B cell (primary cell): ENCODE measurements at regions not wholly inside any gene's neighbourhood (a gene's known extent, or its start where the extent isn't known, plus 50 kb on each side); places are given as distances from the start of the nearest gene placed in this dataset.

ENCODE experiments used
- ATAC-seq: fragments of 200-7000 bp; cut with Tn5 transposase; one replicate; pipeline ENCODE4 v1.10.0; 2021; ENCODE audit warnings: low read depth, mild to moderate bottlenecking, moderate number of reproducible peaks, moderate library complexity
- CTCF ChIA-PET: fragments of 350-600 bp; sonication (Branson Sonifier 250); formaldehyde crosslinking; loops from one replicate; lab custom pipeline; 2021; ENCODE audit warnings: antibody characterized with exemption, inconsistent platforms; lab: Charles Lee
- POLR2A ChIA-PET: fragments of 350-600 bp; sonication (Branson Sonifier 250); formaldehyde crosslinking; loops from one replicate; lab custom pipeline; 2021; ENCODE audit warnings: antibody characterized with exemption; lab: Charles Lee
- DNase-seq: peaks from one replicate; pipeline ENCODE4 v3.0.0; 2013
- H2AFZ ChIP-seq: 2 replicates; pipeline ENCODE4 v1.6.1; 2012; ENCODE audit warnings: mild to moderate bottlenecking, low read depth, low read length; ENCODE audit not compliant: insufficient read depth, poor library complexity, severe bottlenecking
- H3K27ac ChIP-seq, 2 donors: 1 replicate in 1 of 2; 2 replicates in 1 of 2; pipeline ENCODE4 v1.5.1; 2012 to 2013; ENCODE audit warnings: low read length in 2 of 2, mild to moderate bottlenecking in 2 of 2, moderate library complexity in 1 of 2
- H3K27me3 ChIP-seq, 4 experiments: fragments of 200-600 bp in 1 of 4; sonication (generic) in 1 of 4; replicated peaks in 1 of 4; 1 replicate in 2 of 4; 2 replicates in 2 of 4; pipeline versions ENCODE4 v1.6.1 to v1.7.0; 2013 to 2016; ENCODE audit warnings: low read length in 3 of 4, mild to moderate bottlenecking in 2 of 4, mixed read lengths in 1 of 4, moderate library complexity in 1 of 4; ENCODE audit not compliant: insufficient read depth in 4 of 4, control insufficient read depth in 3 of 4; ENCODE audit errors: control extremely low read depth in 1 of 4
- H3K36me3 ChIP-seq, 2 experiments: replicated peaks in 1 of 2; 1 replicate in 1 of 2; 2 replicates in 1 of 2; pipeline versions ENCODE4 v1.6.1 to v1.7.1; 2013; ENCODE audit warnings: low read length in 1 of 2; ENCODE audit not compliant: insufficient read depth in 2 of 2, control insufficient read depth in 1 of 2; ENCODE audit errors: control extremely low read depth in 1 of 2, extremely low read depth in 1 of 2
- H3K4me1 ChIP-seq, 2 donors: fragments of 200-600 bp in 1 of 2; sonication (generic) in 1 of 2; 1 replicate in 1 of 2; 2 replicates in 1 of 2; pipeline versions ENCODE4 v1.5.1 to v1.6.1; 2013 to 2017; ENCODE audit warnings: low read length in 2 of 2; ENCODE audit not compliant: control insufficient read depth in 2 of 2, insufficient read depth in 2 of 2
- H3K4me2 ChIP-seq: replicated peaks from 2 replicates; pipeline ENCODE3; 2012; ENCODE audit warnings: mild to moderate bottlenecking, low read depth, low read length; ENCODE audit not compliant: poor library complexity, severe bottlenecking
- H3K4me3 ChIP-seq, 5 experiments: fragments of 200-600 bp in 1 of 5; sonication (generic) in 1 of 5; 1 replicate in 3 of 5; 2 replicates in 2 of 5; pipeline versions ENCODE4 v1.5.1 to v1.7.0; 2011 to 2016; ENCODE audit warnings: low read length in 4 of 5, mild to moderate bottlenecking in 4 of 5, low read depth in 2 of 5, control low read depth in 1 of 5, moderate library complexity in 1 of 5; ENCODE audit not compliant: insufficient read depth in 1 of 5; ENCODE audit errors: control extremely low read depth in 1 of 5, extremely low read depth in 1 of 5
- H3K79me2 ChIP-seq: fragments of 200-600 bp; sonication (generic); one replicate; pipeline ENCODE4 v1.6.0; 2016; ENCODE audit warnings: low read length; ENCODE audit not compliant: control insufficient read depth, insufficient read depth
- H3K9ac ChIP-seq: fragments of 200-600 bp; sonication (generic); 2 replicates; pipeline ENCODE4 v1.6.1; 2017; ENCODE audit warnings: mild to moderate bottlenecking, low read length, moderate library complexity
- H3K9me3 ChIP-seq, 3 donors: one replicate each; pipeline versions ENCODE4 v1.6.1 to v1.7.1; 2013; ENCODE audit warnings: low read length in 2 of 3; ENCODE audit not compliant: control insufficient read depth in 2 of 3, insufficient read depth in 1 of 3; ENCODE audit errors: control extremely low read depth in 1 of 3
- H4K20me1 ChIP-seq: 2 replicates; pipeline ENCODE4 v1.6.0; 2012; ENCODE audit warnings: mild to moderate bottlenecking, low read length; ENCODE audit not compliant: insufficient read depth, control insufficient read depth, poor library complexity, severe bottlenecking
- H3K27ac Mint-ChIP-seq: one replicate; pipeline ENCODE4 v1.8.0; 2021; ENCODE audit warnings: mixed read lengths
- H3K27me3 Mint-ChIP-seq: one replicate; pipeline ENCODE4 v1.8.0; 2021; ENCODE audit warnings: mixed read lengths
- H3K4me1 Mint-ChIP-seq: one replicate; pipeline ENCODE4 v1.8.0; 2021; ENCODE audit warnings: mixed read lengths
- H3K4me3 Mint-ChIP-seq: one replicate; pipeline ENCODE4 v1.8.0; 2021; ENCODE audit warnings: mixed read lengths
- H3K9me3 Mint-ChIP-seq: one replicate; pipeline ENCODE4 v1.8.0; 2022; ENCODE audit warnings: mixed read lengths; ENCODE audit not compliant: insufficient read depth
- EZH2 ChIP-seq: IDR thresholded peaks from 2 replicates; pipeline ENCODE4 v1.6.1; 2012; ENCODE audit warnings: borderline replicate concordance, low read depth, mild to moderate bottlenecking, moderate library complexity, low read length; ENCODE audit not compliant: insufficient read depth, poor library complexity, severe bottlenecking
- WGBS: methylation state at CpG from one replicate; pipeline ENCODE4 v1.1.5; 2013; ENCODE audit warnings: missing lambda C conversion rate; ENCODE audit not compliant: insufficient coverage; 5-methylcytosine and 5-hydroxymethylcytosine counted together
- intact Hi-C: fragments of 100-400 bp; cut with micrococcal nuclease; formaldehyde crosslinking; loops from one replicate; pipeline ENCODE4 v1.10.0; 2022
- TF ChIP-seq, protein P1 (sequence below): fragments of 200-600 bp; IDR thresholded peaks from one replicate; pipeline ENCODE4 v1.8.0; 2022; ENCODE audit warnings: antibody characterized with exemption, mild to moderate bottlenecking

DNA sequence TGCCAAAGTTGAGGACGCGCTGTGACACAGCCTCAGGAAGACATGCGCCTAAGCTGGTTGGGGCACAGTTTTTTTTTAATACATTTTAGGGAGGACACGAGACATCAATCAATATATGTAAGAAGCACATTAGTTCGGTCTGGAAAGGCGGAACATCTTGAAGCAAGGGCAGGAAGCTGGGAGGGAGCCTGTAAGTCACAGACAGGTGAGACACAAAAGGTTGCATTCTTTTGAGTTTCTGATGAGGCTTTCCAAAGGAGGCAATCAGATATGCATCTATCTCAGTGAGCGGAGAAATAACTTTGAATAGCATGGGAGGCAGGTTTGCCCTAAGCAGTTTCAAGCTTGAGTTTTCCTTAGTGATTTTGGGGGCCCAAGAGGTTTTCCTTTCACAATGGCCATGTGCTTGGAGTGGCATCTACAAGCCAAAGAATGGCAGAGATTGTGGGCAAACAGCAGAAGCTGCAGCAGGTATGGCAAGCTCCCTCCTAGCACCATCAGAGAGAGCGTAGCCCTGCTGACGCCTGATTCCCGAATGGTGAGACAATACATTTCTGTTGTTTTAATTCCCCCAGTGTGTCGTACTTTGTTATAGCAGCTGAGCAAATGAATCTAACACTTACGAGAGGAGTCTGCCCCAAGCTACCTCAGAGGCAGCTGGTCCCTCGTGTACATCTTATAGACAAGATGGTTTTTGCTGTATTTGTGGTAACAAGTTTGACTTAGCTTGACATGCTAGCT is 99.5 kb upstream of the TMTC4 start:
- intact Hi-C loops: no loop called here
- Mint-ChIP-seq H3K4me3 (no peak overlapping the region), H3K27me3 (no peaks in the 10 kb centered on the region), H3K27ac (no peak overlapping the region), H3K9me3 (no peaks in the 10 kb centered on the region), H3K4me1 (peaks cover 2% of the 10 kb centered on the region)
- ChIA-PET POLR2A (no interaction called here), CTCF (no interaction called here)
- DNase-seq (no peak), ATAC-seq (no peak)
- TF ChIP-seq, protein P1, sequence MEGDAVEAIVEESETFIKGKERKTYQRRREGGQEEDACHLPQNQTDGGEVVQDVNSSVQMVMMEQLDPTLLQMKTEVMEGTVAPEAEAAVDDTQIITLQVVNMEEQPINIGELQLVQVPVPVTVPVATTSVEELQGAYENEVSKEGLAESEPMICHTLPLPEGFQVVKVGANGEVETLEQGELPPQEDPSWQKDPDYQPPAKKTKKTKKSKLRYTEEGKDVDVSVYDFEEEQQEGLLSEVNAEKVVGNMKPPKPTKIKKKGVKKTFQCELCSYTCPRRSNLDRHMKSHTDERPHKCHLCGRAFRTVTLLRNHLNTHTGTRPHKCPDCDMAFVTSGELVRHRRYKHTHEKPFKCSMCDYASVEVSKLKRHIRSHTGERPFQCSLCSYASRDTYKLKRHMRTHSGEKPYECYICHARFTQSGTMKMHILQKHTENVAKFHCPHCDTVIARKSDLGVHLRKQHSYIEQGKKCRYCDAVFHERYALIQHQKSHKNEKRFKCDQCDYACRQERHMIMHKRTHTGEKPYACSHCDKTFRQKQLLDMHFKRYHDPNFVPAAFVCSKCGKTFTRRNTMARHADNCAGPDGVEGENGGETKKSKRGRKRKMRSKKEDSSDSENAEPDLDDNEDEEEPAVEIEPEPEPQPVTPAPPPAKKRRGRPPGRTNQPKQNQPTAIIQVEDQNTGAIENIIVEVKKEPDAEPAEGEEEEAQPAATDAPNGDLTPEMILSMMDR: no peak
- no peak for TF ChIP-seq EZH2
- no peaks in the 10 kb centered on the region for H4K20me1 ChIP-seq
- no peak overlapping the region for H3K4me3 ChIP-seq
- H3K27ac ChIP-seq: no peak overlapping the region
- peaks cover 0 to 5% (median 0%) of the 10 kb centered on the region in 3 donors for H3K9me3 ChIP-seq
- H2AFZ ChIP-seq: no peak overlapping the region
- H3K79me2 ChIP-seq: no peaks in the 10 kb centered on the region
- 89% methylated on average over 9 of the region's 13 CpGs for WGBS
- no peaks in the 10 kb centered on the region for H3K36me3 ChIP-seq
- H3K27me3 ChIP-seq: no peaks in the 10 kb centered on the region
- H3K9ac ChIP-seq: no peak overlapping the region
- H3K4me2 ChIP-seq: no peak overlapping the region
- H3K4me1 ChIP-seq: no peaks in the 10 kb centered on the region

DNA sequence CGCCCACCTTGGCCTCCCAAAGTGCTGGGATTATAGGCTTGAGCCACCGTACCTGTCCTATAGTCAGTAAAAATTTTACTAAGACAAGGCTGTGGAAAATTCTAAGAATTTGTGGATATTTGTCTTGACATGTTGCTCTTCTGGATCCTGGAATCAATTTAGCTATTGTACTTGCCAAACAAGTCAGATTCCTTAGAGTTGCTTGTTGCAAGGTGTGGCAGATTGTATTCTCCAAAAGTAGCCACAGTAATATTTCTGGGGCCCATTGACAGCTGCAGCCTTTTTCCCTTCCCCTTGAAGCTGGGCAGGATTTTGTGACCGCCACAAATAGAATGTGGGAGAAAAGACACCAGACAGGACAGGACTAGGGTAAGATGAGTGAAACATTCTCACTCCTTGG is 98.8 kb upstream of the TMTC4 start:
- Histone ChIP-seq H3K9ac (no peak overlapping the region), H3K79me2 (no peaks in the 10 kb centered on the region), H3K27ac (no peak overlapping the region), H3K4me3 (no peak overlapping the region), H2AFZ (no peak overlapping the region), H3K27me3 (no peaks in the 10 kb centered on the region), H4K20me1 (no peaks in the 10 kb centered on the region), H3K9me3 (peaks cover 0 to 5% (median 0%) of the 10 kb centered on the region in 3 donors), H3K4me2 (no peak overlapping the region), H3K4me1 (no peaks in the 10 kb centered on the region), H3K36me3 (no peaks in the 10 kb centered on the region)
- DNase-seq: no peak
- CTCF ChIA-PET: no interaction called here
- POLR2A ChIA-PET: no interaction called here
- WGBS: no CpG with 5 or more reads among the region's 3 CpGs
- Mint-ChIP-seq H3K27ac (no peak overlapping the region), H3K4me1 (peaks cover 2% of the 10 kb centered on the region), H3K27me3 (no peaks in the 10 kb centered on the region), H3K4me3 (no peak overlapping the region), H3K9me3 (no peaks in the 10 kb centered on the region)
- no peak for ATAC-seq
- intact Hi-C loops: no loop called here
- no peak for TF ChIP-seq EZH2
- TF ChIP-seq, protein P1: no peak
